GM21528 (cell line): ENCODE measurements at regions not wholly inside any gene's neighbourhood (a gene's known extent, or its start where the extent isn't known, plus 50 kb on each side); places are given as distances from the start of the nearest gene placed in this dataset.

Experiments
- ATAC-seq: cut with Tn5 transposase; IDR thresholded peaks from one replicate; pipeline ENCODE4 v1.9.1; 2021; ENCODE audit warnings: mild to moderate bottlenecking, moderate library complexity; ENCODE audit not compliant: unreplicated experiment, low FRiP score

GRCh38 chr1:181364801-181365200 lies 118.5 kb upstream of the CACNA1E start:
- ATAC-seq: no peak

GRCh38 chr1:181366910-181367309 lies 116.4 kb upstream of the CACNA1E start:
- no peak for ATAC-seq

GRCh38 chr1:181369416-181369815 lies 113.9 kb upstream of the CACNA1E start:
- no peak for ATAC-seq

DNA sequence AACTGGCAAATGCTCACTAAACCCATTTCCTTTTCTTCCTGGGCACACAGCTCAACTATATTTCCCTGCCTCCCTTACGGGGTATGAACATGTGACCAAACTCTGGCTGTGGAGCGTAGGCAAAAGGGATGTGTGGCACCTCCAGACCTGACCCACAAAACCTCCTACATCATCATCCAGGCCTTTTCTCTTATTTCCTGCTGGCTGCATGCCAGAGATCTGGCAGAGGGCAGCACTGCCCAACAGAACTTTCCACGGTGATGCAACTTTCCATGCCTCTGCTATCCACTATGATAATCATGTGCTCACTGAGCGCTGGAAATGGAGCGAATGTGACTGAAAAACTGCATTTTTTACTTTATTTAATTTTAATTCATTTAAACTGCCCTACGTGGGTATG lies 99.6 kb upstream of the CACNA1E start:
- ATAC-seq: no peak

- ATAC-seq: no peak
These were observed 97.0 kb upstream of the CACNA1E start for GRCh38 chr1:181386340-181386739.

DNA sequence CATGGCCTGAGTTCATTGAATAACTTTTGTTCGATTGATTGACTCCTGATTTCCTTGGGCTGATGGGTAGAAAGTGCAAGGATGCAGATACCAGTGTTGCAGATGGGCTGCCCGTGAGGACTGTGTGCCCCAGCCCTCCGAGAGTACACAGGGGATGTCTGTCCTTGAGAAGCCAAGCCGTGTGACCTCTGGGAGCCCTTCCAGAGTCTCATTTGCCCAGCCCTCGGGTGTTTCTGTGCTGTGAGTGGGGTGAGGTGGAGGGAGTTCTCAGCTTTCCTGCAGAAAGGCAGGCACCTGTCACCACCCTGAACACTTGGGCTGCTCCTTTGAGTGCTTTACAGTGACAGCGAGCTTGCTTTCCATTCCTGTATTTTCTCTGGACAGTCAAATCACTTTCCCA lies 96.4 kb upstream of the CACNA1E start:
- ATAC-seq: no peak

- no peak for ATAC-seq
These were observed 95.6 kb upstream of the CACNA1E start for GRCh38 chr1:181387702-181388101.

DNA sequence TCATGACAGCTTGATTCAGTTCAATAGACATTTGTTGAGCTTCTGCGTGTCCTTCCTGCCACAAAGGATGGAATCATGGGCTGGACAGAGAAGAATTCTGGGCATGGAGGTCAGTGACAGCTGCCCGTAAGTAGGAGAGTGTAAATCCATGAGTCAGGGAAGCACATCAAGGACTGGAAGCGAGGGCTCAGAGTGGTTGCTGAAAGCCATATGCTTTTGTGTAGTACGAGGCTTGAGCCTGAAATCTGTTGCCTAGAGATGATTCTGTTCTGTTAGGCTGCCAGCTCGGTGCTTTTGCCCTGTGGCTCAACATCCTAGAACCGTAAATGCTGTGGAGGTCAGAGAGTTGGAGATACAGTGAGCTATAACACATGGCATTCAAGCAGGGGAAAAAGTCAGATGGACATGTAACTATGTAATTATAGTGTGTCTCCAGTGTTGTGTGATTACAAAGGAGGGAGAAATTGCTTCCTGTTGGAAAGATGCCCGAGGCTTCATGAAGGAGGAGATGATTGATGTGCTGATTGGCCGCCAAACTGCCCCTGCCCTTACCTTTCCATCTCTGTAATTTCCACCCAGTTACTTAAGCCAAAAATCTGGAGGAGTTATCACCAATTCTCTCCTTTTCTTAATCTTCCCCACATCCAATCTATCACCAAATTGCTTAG lies 92.8 kb upstream of the CACNA1E start:
- no peak for ATAC-seq

DNA sequence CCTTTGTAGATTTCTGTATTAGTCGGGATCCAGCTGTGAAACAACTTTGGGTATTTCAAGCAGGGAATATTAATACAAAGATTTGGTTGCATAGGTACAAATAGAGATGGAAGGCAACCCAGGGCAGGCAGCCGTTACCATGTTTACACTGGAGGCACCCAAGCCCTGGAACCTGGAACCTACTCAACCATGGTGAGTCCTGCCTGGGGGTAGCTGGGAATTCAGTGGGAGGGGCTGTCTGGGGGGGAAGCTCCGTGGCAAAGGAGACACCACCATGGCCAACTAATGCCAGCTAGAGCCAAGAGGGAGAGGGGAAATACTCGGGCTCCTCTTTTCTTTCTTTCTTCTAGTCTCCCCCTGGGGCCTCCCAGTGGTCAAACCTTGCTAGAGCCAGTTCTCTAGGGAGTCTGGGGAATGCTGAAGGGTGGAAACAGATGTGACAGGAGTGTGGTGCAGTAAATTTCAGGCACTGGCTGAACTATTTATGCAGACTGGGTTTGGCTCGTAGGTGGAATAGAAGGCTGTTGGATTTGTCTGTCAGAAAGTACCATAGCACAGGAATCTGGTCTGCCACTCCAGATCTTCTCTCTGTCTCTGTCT lies 91.9 kb upstream of the CACNA1E start:
- ATAC-seq: no peak

- no peak for ATAC-seq
These were observed 91.2 kb upstream of the CACNA1E start for GRCh38 chr1:181392133-181392532.

DNA sequence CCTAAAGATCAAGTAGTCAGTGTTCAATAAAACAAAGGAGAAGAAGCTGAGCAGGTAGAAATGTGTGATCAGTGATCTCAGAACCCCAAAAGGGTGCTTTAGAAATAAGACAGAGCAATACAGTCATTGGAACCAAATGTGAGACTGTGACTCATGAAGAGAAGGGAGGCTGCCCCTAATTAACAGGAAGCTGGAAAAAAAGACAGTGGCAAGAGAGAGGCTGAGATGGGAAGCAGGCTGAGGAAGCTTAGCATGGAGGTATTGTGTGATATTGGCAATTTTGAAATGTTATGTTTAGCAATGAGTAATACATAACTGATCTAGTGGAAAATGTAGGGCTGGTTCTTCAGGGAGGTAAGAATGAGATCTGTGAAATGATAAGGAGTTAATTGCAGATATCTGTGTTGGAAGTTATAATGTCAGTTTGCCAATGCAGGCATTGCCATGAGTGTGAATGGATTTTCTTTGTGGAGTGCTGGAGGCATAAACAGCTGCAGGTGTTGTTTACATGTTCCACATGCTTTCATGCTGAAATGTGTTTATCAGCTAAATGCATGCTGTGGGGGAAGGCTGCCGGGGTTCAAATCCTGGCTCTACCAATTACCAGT lies 90.6 kb upstream of the CACNA1E start:
- ATAC-seq: no peak

DNA sequence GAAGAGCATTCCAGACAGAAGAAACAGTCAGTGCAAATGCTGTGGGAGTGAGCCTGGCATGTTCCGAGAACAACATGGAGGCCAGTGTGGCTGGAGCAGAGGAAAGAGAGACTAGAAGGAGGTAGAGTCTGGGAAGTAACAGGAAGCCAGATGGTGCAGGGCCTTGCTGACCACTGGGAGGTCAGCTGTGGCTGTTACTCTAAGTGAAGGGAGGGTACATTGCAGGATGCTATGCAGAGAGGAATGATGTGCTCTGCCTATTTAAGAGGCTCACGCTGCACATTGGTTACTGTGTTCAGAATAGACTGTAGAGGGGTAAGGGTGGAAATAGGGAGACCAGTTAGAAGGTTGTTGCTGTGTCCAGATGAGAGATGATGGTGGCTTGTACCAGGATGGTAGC lies 88.6 kb upstream of the CACNA1E start:
- ATAC-seq: no peak

GRCh38 chr1:181396171-181396670 lies 87.1 kb upstream of the CACNA1E start:
- ATAC-seq: no peak

DNA sequence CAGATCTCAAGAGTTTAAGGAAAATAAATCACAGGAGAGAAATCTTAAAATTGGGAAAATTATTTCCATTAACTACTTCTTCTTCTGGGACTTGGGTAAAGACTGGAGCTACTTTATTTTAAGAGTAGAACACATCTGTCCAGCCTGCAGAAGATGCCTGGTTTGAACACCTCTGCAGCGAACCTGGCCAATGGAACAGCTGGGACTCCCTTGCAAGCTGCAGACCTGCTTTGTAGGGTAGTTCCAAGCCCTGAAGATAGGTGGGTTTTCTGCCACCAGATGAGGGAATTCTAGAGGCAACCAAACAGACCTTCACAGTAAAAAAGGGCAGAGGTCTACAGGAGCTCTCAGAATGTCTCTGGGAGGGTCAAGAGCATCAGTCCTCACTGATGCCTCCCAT lies 86.5 kb upstream of the CACNA1E start:
- no peak for ATAC-seq

DNA sequence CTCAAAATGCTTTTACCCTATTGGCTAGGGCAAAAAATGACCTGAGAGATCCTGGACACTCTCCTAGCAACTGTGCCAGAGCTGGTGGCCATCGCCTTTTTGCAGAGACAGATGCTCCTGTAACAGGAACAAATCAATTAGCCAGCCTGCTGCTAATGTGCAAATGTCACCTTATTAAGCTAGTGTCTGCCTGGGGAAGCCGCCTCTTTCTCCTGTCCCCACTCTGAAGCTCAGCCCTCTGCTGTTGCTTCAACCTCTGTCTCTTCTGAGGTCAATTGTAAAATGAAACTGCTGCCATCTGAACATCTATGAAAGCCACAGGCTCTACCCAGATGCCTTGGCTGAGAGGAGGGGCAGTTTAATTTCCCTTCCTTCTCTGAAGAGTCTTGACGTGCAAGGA lies 85.5 kb upstream of the CACNA1E start:
- ATAC-seq: no peak

- ATAC-seq: peak; percentile 84
These were observed 84.8 kb upstream of the CACNA1E start for GRCh38 chr1:181398544-181398943.

DNA sequence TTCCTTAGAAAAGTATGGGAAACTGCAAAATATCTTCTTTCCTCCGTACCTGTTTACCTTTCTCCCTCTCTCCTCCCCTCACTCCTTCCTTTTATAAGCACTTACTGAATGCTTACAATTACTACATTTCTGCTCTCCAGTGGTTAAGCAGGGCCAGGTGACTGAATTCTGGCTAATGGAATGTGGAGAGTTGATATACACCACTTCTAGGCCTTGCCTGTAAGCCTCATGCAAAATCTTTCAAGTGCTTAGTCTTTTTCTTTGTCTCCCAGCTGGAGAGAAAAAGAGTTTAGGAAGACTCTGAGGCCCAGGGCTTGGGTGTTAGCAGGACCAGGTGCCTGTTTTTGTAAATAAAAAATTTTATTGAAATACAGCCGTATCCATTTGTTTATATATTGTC lies 77.7 kb upstream of the CACNA1E start:
- ATAC-seq: no peak

DNA sequence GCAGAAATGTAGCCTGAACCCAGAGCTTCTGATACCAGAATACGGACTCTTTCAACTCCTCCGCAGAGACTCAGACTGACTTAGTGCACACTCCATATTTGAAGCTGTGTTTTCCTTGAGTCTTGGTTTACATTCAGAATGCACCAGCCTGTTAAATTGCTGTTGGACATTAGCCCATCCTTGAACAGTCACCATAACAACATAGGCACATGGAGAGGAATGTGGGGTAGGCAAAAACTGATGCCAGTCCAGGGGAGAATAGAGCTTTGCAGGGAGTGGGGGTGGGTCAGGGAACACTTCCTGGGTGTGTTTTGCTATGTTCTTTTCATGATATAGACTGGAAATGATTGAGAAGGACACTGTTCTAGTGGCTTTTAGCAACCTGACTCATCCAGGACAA lies 76.3 kb upstream of the CACNA1E start:
- no peak for ATAC-seq

- no peak for ATAC-seq
These were observed 73.3 kb upstream of the CACNA1E start for GRCh38 chr1:181409981-181410380.

GRCh38 chr1:181412746-181413145 lies 70.6 kb upstream of the CACNA1E start:
- no peak for ATAC-seq

GRCh38 chr1:181413195-181413815 lies 70.0 kb upstream of the CACNA1E start:
- ATAC-seq: no peak

GRCh38 chr1:181413836-181414235 lies 69.5 kb upstream of the CACNA1E start:
- no peak for ATAC-seq
